ENCODE measurements at regions not wholly inside any gene's neighbourhood (a gene's known extent, or its start where the extent isn't known, plus 50 kb on each side); places are given as distances from the start of the nearest gene placed in this dataset.

GRCh38 chr2:13495051-13495450 is 778.3 kb downstream of the TRIB2 start:
- TF ChIP-seq EZH2 (IDR thresholded peaks at IDR 0.05; ENCODE audit: insufficient read depth, poor library complexity, severe bottlenecking) = no peak
- no peak for TF ChIP-seq EZH2phosphoT487 (IDR thresholded peaks at IDR 0.05; ENCODE audit: insufficient read depth, low read depth)

All from GM23248 (cell line).